IMR-90 (cell line): ENCODE measurements at regions not wholly inside any gene's neighbourhood (a gene's known extent, or its start where the extent isn't known, plus 50 kb on each side); places are given as distances from the start of the nearest gene placed in this dataset.

Experiments used
- BHLHE40 ChIP-seq: fragments of 150-350 bp; IDR thresholded peaks from 2 replicates; pipeline ENCODE4 v1.6.1; 2016; ENCODE audit warnings: mild to moderate bottlenecking, low read depth, low read length
- CEBPB ChIP-seq: IDR thresholded peaks from 2 replicates; pipeline ENCODE4 v1.6.1; 2012; ENCODE audit warnings: low read depth, low read length, improper control_type of control experiment
- CTCF ChIP-seq: conservative IDR thresholded peaks from 2 replicates; pipeline ENCODE4 v1.5.1; 2012; ENCODE audit warnings: mild to moderate bottlenecking, low read depth, low read length, improper control_type of control experiment
- FOS ChIP-seq: fragments of 150-350 bp; IDR thresholded peaks from 2 replicates; pipeline ENCODE4 v1.6.1; 2016; ENCODE audit warnings: low read depth, low read length
- MAZ ChIP-seq: IDR thresholded peaks from 2 replicates; pipeline ENCODE4 v1.6.1; 2012; ENCODE audit warnings: low read depth, mild to moderate bottlenecking, low read length, improper control_type of control experiment, moderate library complexity, borderline replicate concordance
- MXI1 ChIP-seq: IDR thresholded peaks from 2 replicates; pipeline ENCODE4 v1.6.1; 2012; ENCODE audit warnings: low read depth, mild to moderate bottlenecking, low read length, moderate library complexity, borderline replicate concordance
- POLR2A ChIP-seq: IDR thresholded peaks from 2 replicates; pipeline ENCODE4 v1.6.1; 2012; ENCODE audit warnings: mild to moderate bottlenecking, low read depth, low read length
- RAD21 ChIP-seq: IDR thresholded peaks from 2 replicates; pipeline ENCODE4 v1.6.1; 2012; ENCODE audit warnings: low read length, improper control_type of control experiment
- RCOR1 ChIP-seq: IDR thresholded peaks from 2 replicates; pipeline ENCODE4 v1.6.1; 2012; ENCODE audit warnings: mild to moderate bottlenecking, low read length, improper control_type of control experiment; ENCODE audit not compliant: insufficient replicate concordance
- RFX5 ChIP-seq: IDR thresholded peaks from 2 replicates; pipeline ENCODE4 v1.8.0; 2012; ENCODE audit warnings: low read depth, mild to moderate bottlenecking, low read length, moderate library complexity
- SMC3 ChIP-seq: fragments of 150-350 bp; IDR thresholded peaks from 2 replicates; pipeline ENCODE4 v1.6.1; 2016; ENCODE audit warnings: low read depth, mild to moderate bottlenecking, antibody characterized with exemption, low read length, moderate library complexity
- USF2 ChIP-seq: fragments of 150-350 bp; IDR thresholded peaks from 2 replicates; pipeline ENCODE4 v1.6.1; 2017; ENCODE audit warnings: mild to moderate bottlenecking, antibody characterized with exemption, low read length, low read depth

GRCh38 chr9:91483189-91483691, 59.6 kb upstream of the NFIL3 start:
- TF ChIP-seq CEBPB (no peak), BHLHE40 (no peak), CTCF (no peak), RAD21 (no peak), RFX5 (no peak), MXI1 (no peak), USF2 (no peak), FOS (no peak), POLR2A (no peak), SMC3 (no peak), RCOR1 (no peak), MAZ (no peak)
